WERI-Rb-1 (cell line): ENCODE measurements at regions not wholly inside any gene's neighbourhood (a gene's known extent, or its start where the extent isn't known, plus 50 kb on each side); places are given as distances from the start of the nearest gene placed in this dataset.

Source experiments
- DNase-seq: peaks from one replicate; pipeline ENCODE4 v3.0.0-alpha.2; 2020
- H3K27ac ChIP-seq: fragments of 250-450 bp; sonication (Bioruptor Pico); 2 replicates; pipeline ENCODE4 v1.5.1; 2020; ENCODE audit warnings: mild to moderate bottlenecking, moderate library complexity
- H3K27me3 ChIP-seq: fragments of 250-450 bp; sonication (Bioruptor Pico); 2 replicates; pipeline ENCODE4 v1.5.1; 2021; ENCODE audit warnings: mild to moderate bottlenecking, low read depth, moderate library complexity; ENCODE audit not compliant: insufficient read depth, severe bottlenecking
- H3K36me3 ChIP-seq: fragments of 250-450 bp; sonication (Bioruptor Pico); 2 replicates; pipeline ENCODE4 v1.5.1; 2020; ENCODE audit warnings: mild to moderate bottlenecking, moderate library complexity
- H3K4me3 ChIP-seq: 2 replicates; pipeline ENCODE4 v1.5.1; 2011; ENCODE audit warnings: low read depth, mild to moderate bottlenecking, control low read depth, low read length
- H3K9me3 ChIP-seq: fragments of 250-450 bp; sonication (Bioruptor Pico); 2 replicates; pipeline ENCODE4 v1.5.1; 2021; ENCODE audit warnings: mild to moderate bottlenecking, moderate library complexity; ENCODE audit not compliant: severe bottlenecking
- CTCF ChIP-seq: IDR thresholded peaks from 2 replicates; pipeline ENCODE4 v1.5.1; 2011; ENCODE audit warnings: low read depth, mild to moderate bottlenecking, control low read depth, inconsistent platforms, low read length

GRCh38 chr2:10977003-10977402, 65.3 kb downstream of the KCNF1 start:
- Histone ChIP-seq H3K27ac (no peak overlapping the region), H3K9me3 (no peaks in the 10 kb centered on the region), H3K27me3 (no peaks in the 10 kb centered on the region), H3K36me3 (no peaks in the 10 kb centered on the region), H3K4me3 (no peak overlapping the region)
- TF ChIP-seq CTCF, result no peak
- no peak for DNase-seq

- TF ChIP-seq CTCF, result no peak
- H3K4me3 ChIP-seq, result no peak overlapping the region
- H3K9me3 ChIP-seq, result no peaks in the 10 kb centered on the region
- H3K36me3 ChIP-seq, result no peaks in the 10 kb centered on the region
- no peaks in the 10 kb centered on the region for H3K27me3 ChIP-seq
- peak overlapping the region; percentile 21 for H3K27ac ChIP-seq
- DNase-seq, result peak; percentile 78
Observed at GRCh38 chr2:10977621-10978020, 65.9 kb downstream of the KCNF1 start.

GRCh38 chr2:10978090-10978670, 66.4 kb downstream of the KCNF1 start:
- H3K27me3 ChIP-seq, result no peaks in the 10 kb centered on the region
- H3K9me3 ChIP-seq, result no peaks in the 10 kb centered on the region
- H3K36me3 ChIP-seq, result no peaks in the 10 kb centered on the region
- H3K4me3 ChIP-seq, result no peak overlapping the region
- no peak for DNase-seq
- TF ChIP-seq CTCF, result no peak
- peak overlapping the region; percentile 21 for H3K27ac ChIP-seq

GRCh38 chr2:10980071-10980470, 68.3 kb downstream of the KCNF1 start:
- no peaks in the 10 kb centered on the region for H3K27me3 ChIP-seq
- no peak for TF ChIP-seq CTCF
- H3K36me3 ChIP-seq, result no peaks in the 10 kb centered on the region
- no peak for DNase-seq
- no peak overlapping the region for H3K27ac ChIP-seq
- H3K9me3 ChIP-seq, result no peaks in the 10 kb centered on the region
- H3K4me3 ChIP-seq, result no peak overlapping the region

GRCh38 chr2:10980886-10981425, 69.2 kb downstream of the KCNF1 start:
- Histone ChIP-seq H3K27ac (no peak overlapping the region), H3K4me3 (no peak overlapping the region), H3K9me3 (no peaks in the 10 kb centered on the region), H3K27me3 (no peaks in the 10 kb centered on the region), H3K36me3 (no peaks in the 10 kb centered on the region)
- no peak for TF ChIP-seq CTCF
- DNase-seq, result peak; percentile 5

GRCh38 chr2:10981451-10981850, 69.7 kb downstream of the KCNF1 start:
- Histone ChIP-seq H3K9me3 (no peaks in the 10 kb centered on the region), H3K27me3 (no peaks in the 10 kb centered on the region), H3K36me3 (no peaks in the 10 kb centered on the region), H3K4me3 (no peak overlapping the region), H3K27ac (no peak overlapping the region)
- no peak for TF ChIP-seq CTCF
- DNase-seq, result no peak
